HUES6 (cell line): ENCODE measurements at regions not wholly inside any gene's neighbourhood (a gene's known extent, or its start where the extent isn't known, plus 50 kb on each side); places are given as distances from the start of the nearest gene placed in this dataset.

Source experiments
- H3K27ac ChIP-seq: 2 replicates; pipeline ENCODE4 v1.7.0; 2013; ENCODE audit warnings: low read depth, mild to moderate bottlenecking, low read length, inconsistent platforms
- H3K27me3 ChIP-seq: 2 replicates; pipeline ENCODE4 v1.6.1; 2013; ENCODE audit warnings: low read length; ENCODE audit not compliant: control insufficient read depth, insufficient read depth
- H3K36me3 ChIP-seq: 2 replicates; pipeline ENCODE4 v1.6.1; 2013; ENCODE audit warnings: low read length; ENCODE audit not compliant: control insufficient read depth, insufficient read depth
- H3K4me1 ChIP-seq: 2 replicates; pipeline ENCODE4 v1.6.1; 2013; ENCODE audit warnings: low read length; ENCODE audit not compliant: control insufficient read depth, insufficient read depth
- H3K4me3 ChIP-seq: 2 replicates; pipeline ENCODE4 v1.5.1; 2013; ENCODE audit warnings: low read depth, low read length
- H3K9ac ChIP-seq: one replicate; pipeline ENCODE4 v1.6.1; 2013; ENCODE audit warnings: mild to moderate bottlenecking, low read length
- H3K9me3 ChIP-seq: 2 replicates; pipeline ENCODE4 v1.6.1; 2013; ENCODE audit warnings: low read depth, low read length; ENCODE audit not compliant: control insufficient read depth, insufficient read depth

DNA sequence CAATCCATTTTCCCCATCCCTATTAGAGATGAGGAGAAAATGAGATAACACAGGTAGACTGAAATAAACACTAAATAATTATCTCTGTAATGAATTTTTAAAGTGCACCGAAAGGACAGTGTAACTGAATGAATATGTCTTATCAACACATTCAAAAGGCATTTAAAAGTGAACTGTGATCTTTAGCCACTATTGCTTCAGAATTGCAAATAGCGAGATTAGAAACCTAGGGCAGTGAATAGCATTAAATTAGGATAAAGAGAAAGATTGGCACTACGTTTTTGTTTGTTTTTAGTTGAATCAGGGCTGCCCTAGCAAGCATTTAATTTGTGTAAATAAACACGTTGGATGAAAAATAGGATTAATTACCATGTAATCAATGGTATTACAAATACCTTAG lies 537.5 kb downstream of the ELAVL2 start:
- Histone ChIP-seq H3K36me3 (no peaks in the 10 kb centered on the region), H3K27ac (no peak overlapping the region), H3K9me3 (no peaks in the 10 kb centered on the region), H3K4me3 (no peak overlapping the region), H3K4me1 (no peaks in the 10 kb centered on the region), H3K9ac (no peak overlapping the region), H3K27me3 (no peaks in the 10 kb centered on the region)

DNA sequence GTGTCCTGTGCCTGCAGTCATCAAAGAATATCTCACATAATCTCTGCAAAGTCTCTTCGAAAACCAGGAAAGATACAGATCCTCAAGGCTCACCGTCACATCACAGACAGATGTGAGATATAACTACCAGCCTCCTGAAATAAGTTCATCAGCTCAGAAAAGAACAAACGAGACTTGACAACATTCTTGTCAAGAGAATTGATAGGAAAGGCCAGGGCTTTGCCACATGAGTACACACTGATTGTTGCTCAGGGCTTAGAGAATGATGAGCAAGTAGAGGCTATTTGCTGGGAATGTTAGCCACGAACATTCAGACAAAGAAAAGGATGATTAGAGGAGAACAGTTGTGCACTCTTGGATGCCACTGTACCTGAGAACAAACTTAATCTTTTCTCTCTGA lies 535.1 kb downstream of the ELAVL2 start:
- H3K4me3 ChIP-seq = no peak overlapping the region
- no peaks in the 10 kb centered on the region for H3K27me3 ChIP-seq
- H3K9me3 ChIP-seq = no peaks in the 10 kb centered on the region
- H3K9ac ChIP-seq = no peak overlapping the region
- H3K36me3 ChIP-seq = no peaks in the 10 kb centered on the region
- H3K4me1 ChIP-seq = no peaks in the 10 kb centered on the region
- H3K27ac ChIP-seq = no peak overlapping the region

DNA sequence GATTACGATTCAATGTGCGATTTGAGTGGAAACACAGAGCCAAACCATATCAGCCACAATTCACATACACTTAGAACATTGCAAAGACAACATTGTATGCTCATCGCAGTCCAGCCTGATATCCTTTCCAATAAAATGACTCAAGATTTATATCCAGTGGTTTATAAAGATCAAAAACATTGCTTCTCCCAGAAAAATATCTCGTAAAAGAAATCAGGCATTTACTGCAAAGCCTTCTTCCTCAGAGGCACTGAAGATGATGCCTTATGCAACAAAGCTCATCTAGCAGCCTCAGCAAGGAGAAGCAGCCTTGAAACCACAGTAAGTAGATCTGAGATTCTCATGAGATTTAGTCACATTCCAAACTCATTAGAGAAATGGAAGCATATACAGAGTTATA lies 523.8 kb downstream of the ELAVL2 start:
- no peaks in the 10 kb centered on the region for H3K36me3 ChIP-seq
- H3K9ac ChIP-seq = no peak overlapping the region
- H3K4me1 ChIP-seq = no peaks in the 10 kb centered on the region
- H3K9me3 ChIP-seq = no peaks in the 10 kb centered on the region
- H3K27me3 ChIP-seq = no peaks in the 10 kb centered on the region
- no peak overlapping the region for H3K27ac ChIP-seq
- H3K4me3 ChIP-seq = no peak overlapping the region

DNA sequence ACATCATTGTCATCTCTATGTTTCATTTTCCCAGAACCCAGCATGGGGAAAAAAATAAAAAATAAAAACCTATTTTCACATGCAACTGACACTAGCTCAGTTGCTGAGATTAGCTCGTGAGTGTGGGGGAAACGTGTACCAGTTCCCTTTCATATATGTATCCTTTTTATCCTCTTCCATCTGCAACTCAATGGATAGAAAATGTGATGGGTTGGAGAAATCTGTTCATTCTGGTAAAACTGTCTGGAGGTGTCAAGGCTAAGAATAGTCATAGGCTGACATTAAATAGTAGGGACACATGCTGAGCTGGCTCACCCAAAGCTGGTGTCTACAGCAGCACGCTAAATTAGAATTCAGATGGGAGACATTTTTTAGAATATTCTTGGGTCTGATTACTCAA lies 519.3 kb downstream of the ELAVL2 start:
- no peak overlapping the region for H3K4me3 ChIP-seq
- H3K9ac ChIP-seq = no peak overlapping the region
- no peaks in the 10 kb centered on the region for H3K9me3 ChIP-seq
- H3K27me3 ChIP-seq = no peaks in the 10 kb centered on the region
- H3K4me1 ChIP-seq = no peaks in the 10 kb centered on the region
- no peak overlapping the region for H3K27ac ChIP-seq
- no peaks in the 10 kb centered on the region for H3K36me3 ChIP-seq

DNA sequence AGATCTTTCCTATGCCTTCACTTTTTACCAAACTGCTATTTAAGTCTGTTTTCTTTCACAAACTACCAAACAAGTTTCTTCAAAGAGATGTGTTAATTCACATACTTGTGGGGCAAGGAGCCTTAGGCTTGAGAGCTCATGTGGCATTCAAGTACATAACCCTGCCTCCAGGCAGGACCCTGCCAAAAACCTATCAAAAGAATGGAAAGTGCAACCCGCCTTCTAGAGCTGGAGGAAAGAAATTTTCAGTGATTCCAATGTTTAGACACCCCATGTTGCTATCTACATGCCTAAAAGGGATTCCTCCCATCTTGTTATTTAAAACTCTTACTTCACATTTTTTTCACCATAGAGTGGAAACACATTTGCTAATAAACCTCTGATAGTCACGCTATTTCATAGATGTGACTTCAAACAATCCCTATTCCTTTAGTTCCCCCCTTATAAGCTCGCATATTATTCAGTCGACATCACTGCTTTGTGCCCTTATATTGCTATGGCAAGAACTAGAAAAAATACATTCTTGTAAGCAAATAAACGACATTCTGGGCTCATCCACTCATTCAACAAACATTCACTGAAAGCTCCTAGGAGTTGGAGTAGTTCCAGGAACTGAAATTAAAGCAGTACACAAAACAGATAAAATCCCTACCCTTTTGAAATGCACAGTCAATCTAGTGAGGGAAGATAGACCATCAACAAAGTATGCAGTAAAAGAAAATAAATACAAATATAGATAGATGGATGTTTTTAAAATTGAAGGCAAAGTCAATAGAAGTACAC lies 518.1 kb downstream of the ELAVL2 start:
- H3K4me1 ChIP-seq = no peaks in the 10 kb centered on the region
- no peak overlapping the region for H3K27ac ChIP-seq
- H3K9me3 ChIP-seq = no peaks in the 10 kb centered on the region
- H3K9ac ChIP-seq = no peak overlapping the region
- no peaks in the 10 kb centered on the region for H3K27me3 ChIP-seq
- no peaks in the 10 kb centered on the region for H3K36me3 ChIP-seq
- no peak overlapping the region for H3K4me3 ChIP-seq

DNA sequence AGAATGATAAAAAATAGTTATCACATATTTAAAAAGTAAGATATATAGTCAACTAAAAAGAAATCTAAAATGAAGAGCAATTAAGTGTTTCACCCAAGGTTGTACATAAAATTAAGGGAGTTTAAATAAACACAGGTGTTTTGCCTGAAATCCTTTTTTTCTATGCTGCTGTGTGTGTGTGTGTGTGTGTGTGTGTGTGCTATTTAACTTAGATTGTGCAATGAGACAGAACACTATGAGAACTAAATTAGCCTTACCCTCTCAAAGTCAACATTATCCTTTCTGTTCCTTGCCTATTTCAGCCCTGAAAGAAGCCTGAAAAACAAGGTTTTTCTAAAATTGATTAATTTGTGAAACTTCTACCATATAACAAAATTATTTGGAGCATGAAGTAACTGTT lies 516.2 kb downstream of the ELAVL2 start:
- Histone ChIP-seq H3K4me1 (no peaks in the 10 kb centered on the region), H3K9ac (no peak overlapping the region), H3K4me3 (no peak overlapping the region), H3K27ac (no peak overlapping the region), H3K27me3 (no peaks in the 10 kb centered on the region), H3K9me3 (no peaks in the 10 kb centered on the region), H3K36me3 (no peaks in the 10 kb centered on the region)

DNA sequence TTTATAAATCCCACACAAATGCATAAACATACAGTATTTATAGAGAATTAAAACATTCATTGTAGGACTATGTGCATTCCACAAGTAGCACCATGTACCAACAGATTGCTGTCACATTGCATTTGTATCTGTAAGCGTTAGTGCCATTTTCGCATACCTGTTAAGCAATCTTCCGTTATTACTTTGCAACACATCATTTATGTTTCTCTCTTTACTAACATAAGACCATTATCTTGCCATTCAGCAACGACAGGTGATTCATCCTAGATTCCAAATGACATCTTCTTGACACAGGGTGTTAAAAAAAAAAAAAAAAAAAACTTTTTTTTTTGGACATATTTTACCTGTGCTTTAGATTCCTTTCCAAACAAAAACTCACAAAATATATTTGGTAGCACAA lies 511.8 kb downstream of the ELAVL2 start:
- no peak overlapping the region for H3K27ac ChIP-seq
- no peaks in the 10 kb centered on the region for H3K27me3 ChIP-seq

DNA sequence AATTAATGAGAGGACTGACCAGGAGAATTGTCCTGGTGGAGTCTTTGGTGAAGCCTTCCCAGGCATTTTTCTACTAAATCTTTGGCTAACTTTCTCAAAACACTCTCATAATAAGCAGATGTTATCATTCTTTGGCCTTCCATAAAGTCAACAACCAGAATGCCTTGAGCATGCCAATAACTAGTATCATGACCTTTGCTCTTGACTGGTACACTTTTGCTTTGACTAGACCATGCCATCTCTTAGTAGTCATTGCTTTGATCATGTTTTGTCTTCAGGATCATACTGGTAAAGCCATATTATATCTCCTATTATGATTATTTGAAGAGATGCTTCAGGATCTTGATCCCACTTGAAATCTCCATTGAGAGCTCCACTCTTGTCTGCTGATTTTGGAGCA lies 506.9 kb downstream of the ELAVL2 start:
- no peak overlapping the region for H3K27ac ChIP-seq
- H3K9me3 ChIP-seq = no peaks in the 10 kb centered on the region
- H3K9ac ChIP-seq = no peak overlapping the region
- peaks cover 9% of the 10 kb centered on the region; the same call in 1 of the 2 replicates for H3K27me3 ChIP-seq
- H3K4me3 ChIP-seq = no peak overlapping the region
- H3K36me3 ChIP-seq = no peaks in the 10 kb centered on the region
- H3K4me1 ChIP-seq = peaks cover 8% of the 10 kb centered on the region; the same call in 1 of the 2 replicates

More for the DNA sequence above, 511.8 kb downstream of the ELAVL2 start:
- Histone ChIP-seq H3K4me1 (peaks cover 8% of the 10 kb centered on the region; the same call in 1 of the 2 replicates), H3K9me3 (no peaks in the 10 kb centered on the region), H3K4me3 (no peak overlapping the region), H3K36me3 (no peaks in the 10 kb centered on the region), H3K9ac (no peak overlapping the region)

DNA sequence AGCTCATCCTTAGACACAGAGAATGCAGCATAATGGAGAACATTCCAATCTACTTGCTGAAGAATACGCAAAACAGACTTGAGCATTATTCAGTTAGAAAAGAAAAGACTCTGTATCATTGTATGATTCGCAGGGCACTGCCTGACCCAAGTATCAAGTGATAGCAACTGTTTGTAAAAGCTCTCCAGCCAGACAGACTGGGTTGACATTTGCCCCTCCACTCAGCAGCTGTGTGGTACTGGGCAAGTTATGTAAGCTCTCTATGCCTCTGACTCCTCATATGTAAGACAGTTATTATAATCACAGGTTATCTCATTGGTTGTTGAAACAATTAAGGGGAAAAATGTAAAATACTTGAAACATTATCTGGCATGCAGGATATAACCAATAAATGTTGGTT lies 505.0 kb downstream of the ELAVL2 start:
- Histone ChIP-seq H3K36me3 (no peaks in the 10 kb centered on the region), H3K27me3 (peaks cover 22% of the 10 kb centered on the region; the same call in 1 of the 2 replicates), H3K4me3 (no peak overlapping the region), H3K27ac (no peak overlapping the region), H3K9me3 (no peaks in the 10 kb centered on the region), H3K9ac (no peak overlapping the region), H3K4me1 (no peaks in the 10 kb centered on the region)

DNA sequence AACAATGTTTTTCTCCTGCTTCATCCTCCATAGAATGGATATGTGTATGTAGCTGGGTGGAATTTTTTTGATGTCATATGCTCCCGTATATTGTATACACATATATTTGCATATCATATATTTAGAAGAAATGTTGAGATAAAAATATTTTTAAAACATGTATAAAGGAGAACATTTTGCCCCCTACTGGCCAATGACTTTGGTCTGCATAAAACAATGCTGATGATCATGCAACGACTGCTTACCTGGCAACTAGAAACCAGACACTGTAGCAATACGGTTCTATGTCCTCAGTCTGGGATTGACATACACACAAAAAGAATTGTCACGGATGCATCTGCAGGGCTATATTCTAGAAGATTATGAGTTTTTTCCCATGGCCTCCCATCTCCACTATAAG lies 503.6 kb downstream of the ELAVL2 start:
- H3K4me1 ChIP-seq = no peaks in the 10 kb centered on the region
- no peak overlapping the region for H3K4me3 ChIP-seq
- H3K27ac ChIP-seq = no peak overlapping the region
- peaks cover 22% of the 10 kb centered on the region; the same call in 1 of the 2 replicates for H3K27me3 ChIP-seq
- H3K9me3 ChIP-seq = no peaks in the 10 kb centered on the region
- no peaks in the 10 kb centered on the region for H3K36me3 ChIP-seq
- no peak overlapping the region for H3K9ac ChIP-seq

DNA sequence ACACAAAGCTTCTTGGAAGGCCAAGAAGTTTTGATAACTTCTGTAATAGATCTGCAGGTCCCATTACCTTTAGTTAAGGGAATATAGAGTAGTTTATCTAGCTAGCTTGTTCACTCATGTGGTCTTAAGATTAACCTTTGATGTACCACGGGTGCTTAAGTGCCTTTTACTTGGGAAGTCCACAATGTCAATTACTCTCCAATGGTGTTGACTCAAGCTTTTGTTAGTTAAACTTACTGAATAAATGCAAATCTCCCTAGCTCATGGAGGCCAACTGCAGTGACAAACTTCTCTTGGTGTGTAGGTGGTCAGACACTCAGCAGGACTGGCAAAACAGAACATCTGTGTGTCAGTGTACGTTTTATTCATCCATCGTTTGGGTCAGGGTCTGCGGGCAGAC lies 501.5 kb downstream of the ELAVL2 start:
- no peak overlapping the region for H3K4me3 ChIP-seq
- H3K27ac ChIP-seq = no peak overlapping the region
- no peaks in the 10 kb centered on the region for H3K9me3 ChIP-seq
- peaks cover 22% of the 10 kb centered on the region; the same call in 1 of the 2 replicates for H3K27me3 ChIP-seq
- no peaks in the 10 kb centered on the region for H3K4me1 ChIP-seq
- no peak overlapping the region for H3K9ac ChIP-seq
- no peaks in the 10 kb centered on the region for H3K36me3 ChIP-seq
